Iris pigment epithelial cell (primary cell): ENCODE measurements at regions not wholly inside any gene's neighbourhood (a gene's known extent, or its start where the extent isn't known, plus 50 kb on each side); places are given as distances from the start of the nearest gene placed in this dataset.

Experiments used
- DNase-seq: peaks from one replicate; pipeline ENCODE4 v3.0.0-alpha.2; 2011; ENCODE audit warnings: low read depth

- DNase-seq, result no peak
Observed at GRCh38 chr2:13877571-13877970, 754.9 kb upstream of the LRATD1 start.

GRCh38 chr2:13884291-13884976 is 748.1 kb upstream of the LRATD1 start:
- no peak for DNase-seq

GRCh38 chr2:13901526-13901925 is 731.0 kb upstream of the LRATD1 start:
- DNase-seq, result no peak

GRCh38 chr2:13905831-13906230 is 726.7 kb upstream of the LRATD1 start:
- DNase-seq, result no peak

GRCh38 chr2:13916066-13916465 is 716.5 kb upstream of the LRATD1 start:
- DNase-seq, result no peak

- no peak for DNase-seq
Observed at GRCh38 chr2:13917958-13918357, 714.6 kb upstream of the LRATD1 start.

- peak; percentile 57 for DNase-seq
Observed at GRCh38 chr2:13919981-13920382, 712.5 kb upstream of the LRATD1 start.

GRCh38 chr2:13921245-13921644 is 711.3 kb upstream of the LRATD1 start:
- DNase-seq, result no peak

- DNase-seq, result no peak
Observed at GRCh38 chr2:13923823-13924222, 708.7 kb upstream of the LRATD1 start.

GRCh38 chr2:13942111-13942510 is 690.4 kb upstream of the LRATD1 start:
- no peak for DNase-seq

- no peak for DNase-seq
Observed at GRCh38 chr2:13950761-13951160, 681.8 kb upstream of the LRATD1 start.

- DNase-seq, result no peak
Observed at GRCh38 chr2:13968811-13969210, 663.7 kb upstream of the LRATD1 start.

GRCh38 chr2:13986119-13986720 is 646.3 kb upstream of the LRATD1 start:
- no peak for DNase-seq

GRCh38 chr2:13996527-13996926 is 636.0 kb upstream of the LRATD1 start:
- DNase-seq, result no peak

- DNase-seq, result no peak
Observed at GRCh38 chr2:14011190-14011589, 621.3 kb upstream of the LRATD1 start.

- DNase-seq, result no peak
Observed at GRCh38 chr2:14015113-14015630, 617.3 kb upstream of the LRATD1 start.

- peak; percentile 22 for DNase-seq
Observed at GRCh38 chr2:14016289-14016955, 616.1 kb upstream of the LRATD1 start.

- DNase-seq, result no peak
Observed at GRCh38 chr2:14018620-14019019, 613.9 kb upstream of the LRATD1 start.

- no peak for DNase-seq
Observed at GRCh38 chr2:14023558-14023957, 609.0 kb upstream of the LRATD1 start.

- DNase-seq, result no peak
Observed at GRCh38 chr2:14039134-14039533, 593.4 kb upstream of the LRATD1 start.

GRCh38 chr2:14047491-14047890 is 585.0 kb upstream of the LRATD1 start:
- DNase-seq, result no peak

- no peak for DNase-seq
Observed at GRCh38 chr2:14051401-14051800, 581.1 kb upstream of the LRATD1 start.

- no peak for DNase-seq
Observed at GRCh38 chr2:14053105-14053504, 579.4 kb upstream of the LRATD1 start.
